HG03575 (cell line): ENCODE measurements at regions not wholly inside any gene's neighbourhood (a gene's known extent, or its start where the extent isn't known, plus 50 kb on each side); places are given as distances from the start of the nearest gene placed in this dataset.

ENCODE experiments used
- ATAC-seq: cut with Tn5 transposase; IDR thresholded peaks from one replicate; pipeline ENCODE4 v1.9.1; 2021; ENCODE audit not compliant: unreplicated experiment, insufficient number of reproducible peaks, low FRiP score; ENCODE audit errors: extremely low read depth

GRCh38 chr15:95557226-95558046 is 773.1 kb upstream of the NR2F2 start:
- no peak for ATAC-seq

GRCh38 chr15:95558131-95558530 is 772.4 kb upstream of the NR2F2 start:
- ATAC-seq, result no peak

- ATAC-seq, result no peak
These were observed 771.6 kb upstream of the NR2F2 start for GRCh38 chr15:95558916-95559315.

- ATAC-seq, result no peak
These were observed 770.6 kb upstream of the NR2F2 start for GRCh38 chr15:95559875-95560394.

GRCh38 chr15:95561463-95561862 is 769.0 kb upstream of the NR2F2 start:
- ATAC-seq, result no peak

- no peak for ATAC-seq
These were observed 766.9 kb upstream of the NR2F2 start for GRCh38 chr15:95563634-95564033.

GRCh38 chr15:95565016-95565600 is 765.4 kb upstream of the NR2F2 start:
- no peak for ATAC-seq

GRCh38 chr15:95565690-95566089 is 764.8 kb upstream of the NR2F2 start:
- no peak for ATAC-seq

GRCh38 chr15:95567686-95568085 is 762.8 kb upstream of the NR2F2 start:
- no peak for ATAC-seq

- no peak for ATAC-seq
These were observed 756.4 kb upstream of the NR2F2 start for GRCh38 chr15:95574053-95574452.

- no peak for ATAC-seq
These were observed 752.6 kb upstream of the NR2F2 start for GRCh38 chr15:95577927-95578326.

- ATAC-seq, result no peak
These were observed 750.4 kb upstream of the NR2F2 start for GRCh38 chr15:95580121-95580520.

- ATAC-seq, result no peak
These were observed 748.9 kb upstream of the NR2F2 start for GRCh38 chr15:95581595-95581994.

- ATAC-seq, result no peak
These were observed 746.4 kb upstream of the NR2F2 start for GRCh38 chr15:95584088-95584487.

GRCh38 chr15:95588056-95588455 is 742.4 kb upstream of the NR2F2 start:
- ATAC-seq, result no peak

- ATAC-seq, result no peak
These were observed 739.9 kb upstream of the NR2F2 start for GRCh38 chr15:95590533-95591044.

- no peak for ATAC-seq
These were observed 739.2 kb upstream of the NR2F2 start for GRCh38 chr15:95591270-95591669.

- no peak for ATAC-seq
These were observed 738.6 kb upstream of the NR2F2 start for GRCh38 chr15:95591886-95592285.

- no peak for ATAC-seq
These were observed 736.0 kb upstream of the NR2F2 start for GRCh38 chr15:95594496-95594895.

GRCh38 chr15:95595759-95596158 is 734.7 kb upstream of the NR2F2 start:
- ATAC-seq, result no peak
